ENCODE measurements at regions not wholly inside any gene's neighbourhood (a gene's known extent, or its start where the extent isn't known, plus 50 kb on each side); places are given as distances from the start of the nearest gene placed in this dataset.
A peak's percentile ranks its signal among the peaks of the same experiment; 100 is the strongest.

GRCh38 chr5:167861129-167861927 lies 430.1 kb upstream of the WWC1 start:
- no peak for ATAC-seq
- TF ChIP-seq OSR1 (CRISPR knock-in tag; IDR thresholded peaks at IDR 0.05) (no peak), PATZ1 (CRISPR knock-in tag; IDR thresholded peaks at IDR 0.05; ENCODE audit: borderline replicate concordance) (no peak), ZFP30 (CRISPR knock-in tag; IDR thresholded peaks at IDR 0.05) (no peak), BACH2 (CRISPR knock-in tag; IDR thresholded peaks at IDR 0.05; ENCODE audit: borderline replicate concordance) (no peak), PPARA (CRISPR knock-in tag; IDR thresholded peaks at IDR 0.05; ENCODE audit: borderline replicate concordance) (no peak), TOX (CRISPR knock-in tag; IDR thresholded peaks at IDR 0.05; ENCODE audit: borderline replicate concordance) (no peak), RARB (CRISPR knock-in tag; IDR thresholded peaks at IDR 0.05) (no peak)

GRCh38 chr5:167861928-167862426 lies 429.5 kb upstream of the WWC1 start:
- TF ChIP-seq TSHZ2 (CRISPR knock-in tag; IDR thresholded peaks at IDR 0.05) (no peak), ESRRG (CRISPR knock-in tag; IDR thresholded peaks at IDR 0.05) (no peak), ZFP3 (CRISPR knock-in tag; IDR thresholded peaks at IDR 0.05) (no peak), CREB5 (CRISPR knock-in tag; IDR thresholded peaks at IDR 0.05; ENCODE audit: low read depth) (no peak), ZC3H10 (CRISPR knock-in tag; IDR thresholded peaks at IDR 0.05) (no peak), PATZ1 (CRISPR knock-in tag; IDR thresholded peaks at IDR 0.05; ENCODE audit: borderline replicate concordance) (no peak), TCF4 (CRISPR knock-in tag; IDR thresholded peaks at IDR 0.05; ENCODE audit: borderline replicate concordance) (no peak), CSDC2 (CRISPR knock-in tag; IDR thresholded peaks at IDR 0.05) (no peak), SNAI2 (CRISPR knock-in tag; IDR thresholded peaks at IDR 0.05) (no peak), RARB (CRISPR knock-in tag; IDR thresholded peaks at IDR 0.05) (no peak), CSRNP3 (CRISPR knock-in tag; IDR thresholded peaks at IDR 0.05) (no peak), ARNTL (CRISPR knock-in tag; IDR thresholded peaks at IDR 0.05; ENCODE audit: borderline replicate concordance, low read depth) (no peak), TOX (CRISPR knock-in tag; IDR thresholded peaks at IDR 0.05; ENCODE audit: borderline replicate concordance) (no peak)
- no peak for ATAC-seq

GRCh38 chr5:167863883-167864282 lies 427.6 kb upstream of the WWC1 start:
- TF ChIP-seq TCF4 (CRISPR knock-in tag; IDR thresholded peaks at IDR 0.05; ENCODE audit: borderline replicate concordance) (peak; percentile 17; the same call in 1 of the 2 replicates), RARB (CRISPR knock-in tag; IDR thresholded peaks at IDR 0.05) (no peak)
- ATAC-seq: no peak

- TF ChIP-seq RARB (CRISPR knock-in tag; IDR thresholded peaks at IDR 0.05): no peak
- no peak for TF ChIP-seq TCF4 (CRISPR knock-in tag; IDR thresholded peaks at IDR 0.05; ENCODE audit: borderline replicate concordance)
- no peak for TF ChIP-seq ESRRG (CRISPR knock-in tag; IDR thresholded peaks at IDR 0.05)
- TF ChIP-seq CSRNP3 (CRISPR knock-in tag; IDR thresholded peaks at IDR 0.05): no peak
- no peak for TF ChIP-seq ISL1 (CRISPR knock-in tag; IDR thresholded peaks at IDR 0.05)
- no peak for TF ChIP-seq ZFP30 (CRISPR knock-in tag; IDR thresholded peaks at IDR 0.05)
- TF ChIP-seq TOX (CRISPR knock-in tag; IDR thresholded peaks at IDR 0.05; ENCODE audit: borderline replicate concordance): no peak
- no peak for TF ChIP-seq GLIS3 (CRISPR knock-in tag; IDR thresholded peaks at IDR 0.05)
- TF ChIP-seq SNAI2 (CRISPR knock-in tag; IDR thresholded peaks at IDR 0.05): no peak
- no peak for TF ChIP-seq ZNF70 (CRISPR knock-in tag; IDR thresholded peaks at IDR 0.05)
- no peak for TF ChIP-seq CSDC2 (CRISPR knock-in tag; IDR thresholded peaks at IDR 0.05)
- TF ChIP-seq ZNF8 (CRISPR knock-in tag; IDR thresholded peaks at IDR 0.05): no peak
- no peak for TF ChIP-seq PPARA (CRISPR knock-in tag; IDR thresholded peaks at IDR 0.05; ENCODE audit: borderline replicate concordance)
- no peak for TF ChIP-seq BACH2 (CRISPR knock-in tag; IDR thresholded peaks at IDR 0.05; ENCODE audit: borderline replicate concordance)
- TF ChIP-seq OSR1 (CRISPR knock-in tag; IDR thresholded peaks at IDR 0.05): no peak
- TF ChIP-seq ZC3H10 (CRISPR knock-in tag; IDR thresholded peaks at IDR 0.05): no peak
- no peak for TF ChIP-seq ARNTL (CRISPR knock-in tag; IDR thresholded peaks at IDR 0.05; ENCODE audit: borderline replicate concordance, low read depth)
- ATAC-seq: no peak
Observed at GRCh38 chr5:167864801-167865200, 426.6 kb upstream of the WWC1 start.

All from SK-N-SH treated with all-trans-retinoic acid at 6 μM for 48 hours (cell line).